ENCODE measurements at regions not wholly inside any gene's neighbourhood (a gene's known extent, or its start where the extent isn't known, plus 50 kb on each side); places are given as distances from the start of the nearest gene placed in this dataset.

DNA sequence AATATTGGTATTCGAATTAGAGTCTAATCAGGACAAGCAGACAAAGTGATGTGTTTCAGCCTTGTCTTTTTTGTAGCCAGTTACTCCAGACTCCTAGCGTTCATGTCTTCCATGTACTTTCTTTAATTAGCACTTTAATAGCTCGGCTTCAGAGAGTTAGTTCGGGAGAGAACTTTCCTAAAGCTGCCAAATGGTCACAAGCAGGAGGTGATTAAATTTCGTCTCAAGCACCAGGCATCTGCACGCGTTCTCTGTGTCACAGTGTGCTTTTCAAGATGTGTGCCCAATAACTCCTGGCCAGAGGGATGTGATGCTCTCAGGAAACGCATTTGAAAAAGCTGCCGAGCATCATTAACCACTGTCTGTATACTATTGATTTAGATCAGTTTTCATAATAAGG, 790.8 kb downstream of the SOCS6 start:
- Histone ChIP-seq H3K4me3 (no peak overlapping the region), H3K36me3 (no peaks in the 10 kb centered on the region), H3K9me3 (peaks cover 4% of the 10 kb centered on the region), H3K27me3 (no peaks in the 10 kb centered on the region), H3K4me1 (no peaks in the 10 kb centered on the region), H3K27ac (no peak overlapping the region)
- no peak for DNase-seq (ENCODE audit: low spot score in 2 of 2)
- TF ChIP-seq POLR2AphosphoS5 (IDR thresholded peaks at IDR 0.05) (no peak), EP300 (IDR thresholded peaks at IDR 0.05) (no peak), POLR2A (IDR thresholded peaks at IDR 0.05) (no peak)
- TF ChIP-seq, protein P1, sequence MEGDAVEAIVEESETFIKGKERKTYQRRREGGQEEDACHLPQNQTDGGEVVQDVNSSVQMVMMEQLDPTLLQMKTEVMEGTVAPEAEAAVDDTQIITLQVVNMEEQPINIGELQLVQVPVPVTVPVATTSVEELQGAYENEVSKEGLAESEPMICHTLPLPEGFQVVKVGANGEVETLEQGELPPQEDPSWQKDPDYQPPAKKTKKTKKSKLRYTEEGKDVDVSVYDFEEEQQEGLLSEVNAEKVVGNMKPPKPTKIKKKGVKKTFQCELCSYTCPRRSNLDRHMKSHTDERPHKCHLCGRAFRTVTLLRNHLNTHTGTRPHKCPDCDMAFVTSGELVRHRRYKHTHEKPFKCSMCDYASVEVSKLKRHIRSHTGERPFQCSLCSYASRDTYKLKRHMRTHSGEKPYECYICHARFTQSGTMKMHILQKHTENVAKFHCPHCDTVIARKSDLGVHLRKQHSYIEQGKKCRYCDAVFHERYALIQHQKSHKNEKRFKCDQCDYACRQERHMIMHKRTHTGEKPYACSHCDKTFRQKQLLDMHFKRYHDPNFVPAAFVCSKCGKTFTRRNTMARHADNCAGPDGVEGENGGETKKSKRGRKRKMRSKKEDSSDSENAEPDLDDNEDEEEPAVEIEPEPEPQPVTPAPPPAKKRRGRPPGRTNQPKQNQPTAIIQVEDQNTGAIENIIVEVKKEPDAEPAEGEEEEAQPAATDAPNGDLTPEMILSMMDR (IDR thresholded peaks at IDR 0.05) = no peak
- 60% methylated on average over 9 of the region's 9 CpGs for WGBS

DNA sequence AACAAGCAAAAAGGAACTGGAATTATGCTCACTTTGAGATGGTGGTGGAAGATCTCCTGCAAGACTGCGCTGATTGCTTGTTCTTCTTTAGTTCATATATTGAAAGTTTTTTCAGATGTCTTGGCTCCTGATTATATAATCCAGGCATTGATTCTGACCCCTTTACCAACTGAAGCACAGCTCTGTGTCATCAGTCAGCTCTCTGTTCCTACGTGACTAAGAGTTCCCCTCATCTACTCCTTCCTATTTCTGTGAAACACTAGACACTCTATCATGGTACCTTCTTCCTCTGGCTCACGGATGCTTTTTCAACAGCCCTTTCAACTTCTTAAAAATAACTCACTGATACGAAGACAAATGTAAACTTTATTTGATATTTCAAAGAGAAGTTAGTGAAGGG, 788.6 kb downstream of the SOCS6 start:
- H3K4me1 ChIP-seq = no peaks in the 10 kb centered on the region
- TF ChIP-seq POLR2AphosphoS5 (IDR thresholded peaks at IDR 0.05) = no peak
- no peak for TF ChIP-seq POLR2A (IDR thresholded peaks at IDR 0.05)
- no peak for TF ChIP-seq EP300 (IDR thresholded peaks at IDR 0.05)
- TF ChIP-seq, protein P1 (IDR thresholded peaks at IDR 0.05) = no peak
- H3K27me3 ChIP-seq = no peaks in the 10 kb centered on the region
- 54% methylated on average over 4 of the region's 4 CpGs for WGBS
- peaks cover 4% of the 10 kb centered on the region for H3K9me3 ChIP-seq
- H3K4me3 ChIP-seq = no peak overlapping the region
- no peak overlapping the region for H3K27ac ChIP-seq
- DNase-seq (ENCODE audit: low spot score in 2 of 2) = no peak
- no peaks in the 10 kb centered on the region for H3K36me3 ChIP-seq

DNA sequence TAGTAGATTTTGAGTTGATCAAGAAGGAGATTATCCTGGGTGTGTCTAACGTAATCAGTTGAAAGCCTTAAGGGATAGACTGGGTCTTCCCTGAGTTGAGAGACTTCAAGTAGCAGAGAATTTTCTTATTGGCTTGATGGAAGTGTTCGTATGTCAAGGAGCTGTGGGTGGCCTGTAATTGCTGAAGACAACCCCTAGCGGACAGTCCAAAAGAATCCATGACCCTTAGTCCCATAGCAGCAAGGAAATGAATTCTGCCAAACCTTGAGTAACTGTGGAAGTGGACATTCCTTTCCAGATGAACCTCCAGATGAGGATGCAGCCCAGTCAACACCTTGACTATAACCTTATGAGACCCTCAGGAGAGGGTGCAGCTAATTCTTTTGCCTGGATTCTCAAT, 786.3 kb downstream of the SOCS6 start:
- 69% methylated on average over 3 of the region's 3 CpGs for WGBS
- Histone ChIP-seq H3K4me1 (no peaks in the 10 kb centered on the region), H3K27me3 (no peaks in the 10 kb centered on the region), H3K36me3 (no peaks in the 10 kb centered on the region), H3K4me3 (no peak overlapping the region), H3K9me3 (peaks cover 4% of the 10 kb centered on the region), H3K27ac (no peak overlapping the region)
- TF ChIP-seq POLR2A (IDR thresholded peaks at IDR 0.05) (no peak), POLR2AphosphoS5 (IDR thresholded peaks at IDR 0.05) (no peak)
- TF ChIP-seq, protein P1 (IDR thresholded peaks at IDR 0.05) = no peak
- no peak for DNase-seq (ENCODE audit: low spot score in 2 of 2)

DNA sequence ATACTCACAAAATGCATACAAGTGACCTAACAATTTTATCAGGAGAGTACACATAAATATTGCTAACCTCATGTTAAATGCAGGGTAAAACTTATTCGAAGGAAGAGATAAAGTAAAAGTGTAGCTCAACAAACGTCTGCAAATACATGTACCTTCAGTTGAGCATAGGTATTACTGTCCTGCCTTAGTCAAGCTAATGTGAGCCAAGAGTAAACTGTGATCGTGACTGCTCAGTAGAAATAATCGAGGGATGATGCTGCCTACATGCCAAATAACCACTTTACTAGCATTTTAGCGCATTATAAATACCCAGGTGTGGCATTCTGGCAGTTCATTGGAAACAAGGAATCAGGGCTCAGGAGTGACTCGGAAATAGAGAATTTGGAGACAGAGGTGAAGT, 779.5 kb downstream of the SOCS6 start:
- no peak for TF ChIP-seq POLR2AphosphoS5 (IDR thresholded peaks at IDR 0.05)
- TF ChIP-seq EP300 (IDR thresholded peaks at IDR 0.05) = no peak
- TF ChIP-seq, protein P1 (IDR thresholded peaks at IDR 0.05) = no peak
- no peak for TF ChIP-seq POLR2A (IDR thresholded peaks at IDR 0.05)
- DNase-seq (ENCODE audit: low spot score in 2 of 2) = no peak
- Histone ChIP-seq H3K36me3 (no peaks in the 10 kb centered on the region), H3K4me3 (no peak overlapping the region), H3K27ac (no peak overlapping the region), H3K9me3 (no peaks in the 10 kb centered on the region), H3K4me1 (no peaks in the 10 kb centered on the region), H3K27me3 (no peaks in the 10 kb centered on the region)
- 65% methylated on average over 6 of the region's 6 CpGs for WGBS

DNA sequence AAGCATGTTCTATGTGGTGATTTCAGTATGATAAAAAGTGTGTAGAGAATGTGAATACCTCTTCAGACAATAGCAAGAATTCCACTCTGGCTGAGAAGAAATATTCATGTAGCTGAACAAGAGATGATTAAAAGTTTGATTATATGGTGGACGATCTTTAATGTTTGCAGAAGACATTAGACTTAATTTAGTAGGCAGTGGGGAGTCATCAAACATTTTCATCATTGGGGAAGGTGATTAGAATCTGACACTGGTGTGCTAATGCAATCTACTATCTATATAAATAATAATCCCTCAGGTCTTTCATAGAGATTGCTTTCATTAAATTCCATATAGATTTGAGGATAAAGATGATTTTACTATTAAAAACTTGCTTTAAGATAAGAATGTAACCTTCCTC, 761.0 kb downstream of the SOCS6 start:
- H3K4me3 ChIP-seq = no peak overlapping the region
- H3K9me3 ChIP-seq = no peaks in the 10 kb centered on the region
- TF ChIP-seq, protein P1 (IDR thresholded peaks at IDR 0.05) = no peak
- TF ChIP-seq POLR2AphosphoS5 (IDR thresholded peaks at IDR 0.05) = no peak
- TF ChIP-seq EP300 (IDR thresholded peaks at IDR 0.05) = no peak
- no peak for TF ChIP-seq POLR2A (IDR thresholded peaks at IDR 0.05)
- WGBS = 83% methylated on average over 1 of the region's 1 CpG
- no peaks in the 10 kb centered on the region for H3K4me1 ChIP-seq
- no peaks in the 10 kb centered on the region for H3K27me3 ChIP-seq
- H3K27ac ChIP-seq = no peak overlapping the region
- no peaks in the 10 kb centered on the region for H3K36me3 ChIP-seq
- DNase-seq (ENCODE audit: low spot score in 2 of 2) = no peak

Measured in suprapubic skin (tissue), 4 donors.